Inferior parietal cortex (tissue), 1 donor: ENCODE measurements at regions not wholly inside any gene's neighbourhood (a gene's known extent, or its start where the extent isn't known, plus 50 kb on each side); places are given as distances from the start of the nearest gene placed in this dataset.
A peak's percentile ranks its signal among the peaks of the same experiment; 100 is the strongest.
"Not testable (repeated sequence)": the region's sequence is repeated elsewhere in the genome, so short reads cannot be mapped to it uniquely, and the experiment has no call there.

ENCODE experiments used
- DNase-seq: peaks from one replicate; pipeline ENCODE4 v3.0.0-alpha.2; 2016; ENCODE audit errors: extremely low spot score

- DNase-seq: no peak
Measured at GRCh38 chr5:119694284-119694683, 64.9 kb downstream of the FAM170A start.

DNA sequence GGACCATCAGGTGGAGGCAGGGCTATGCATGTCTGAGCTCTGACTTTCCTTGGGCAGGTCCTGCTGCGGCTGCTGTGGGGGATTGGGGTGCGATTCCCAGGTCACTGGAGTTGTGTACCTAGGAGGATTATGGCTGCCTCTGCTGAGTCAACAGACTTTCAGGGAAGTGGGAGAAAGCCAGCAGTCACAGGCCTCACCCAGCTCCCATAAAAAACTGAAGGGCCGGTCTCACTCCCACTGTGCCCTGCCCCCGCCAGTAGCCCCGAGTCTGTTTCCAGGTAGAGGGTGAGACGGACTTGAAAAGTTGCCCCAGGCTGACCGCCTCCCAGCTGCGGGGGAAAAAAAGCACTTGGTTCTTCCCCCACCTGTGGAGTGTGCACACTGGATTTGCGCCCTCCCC is 76.7 kb downstream of the FAM170A start:
- DNase-seq: no peak

DNA sequence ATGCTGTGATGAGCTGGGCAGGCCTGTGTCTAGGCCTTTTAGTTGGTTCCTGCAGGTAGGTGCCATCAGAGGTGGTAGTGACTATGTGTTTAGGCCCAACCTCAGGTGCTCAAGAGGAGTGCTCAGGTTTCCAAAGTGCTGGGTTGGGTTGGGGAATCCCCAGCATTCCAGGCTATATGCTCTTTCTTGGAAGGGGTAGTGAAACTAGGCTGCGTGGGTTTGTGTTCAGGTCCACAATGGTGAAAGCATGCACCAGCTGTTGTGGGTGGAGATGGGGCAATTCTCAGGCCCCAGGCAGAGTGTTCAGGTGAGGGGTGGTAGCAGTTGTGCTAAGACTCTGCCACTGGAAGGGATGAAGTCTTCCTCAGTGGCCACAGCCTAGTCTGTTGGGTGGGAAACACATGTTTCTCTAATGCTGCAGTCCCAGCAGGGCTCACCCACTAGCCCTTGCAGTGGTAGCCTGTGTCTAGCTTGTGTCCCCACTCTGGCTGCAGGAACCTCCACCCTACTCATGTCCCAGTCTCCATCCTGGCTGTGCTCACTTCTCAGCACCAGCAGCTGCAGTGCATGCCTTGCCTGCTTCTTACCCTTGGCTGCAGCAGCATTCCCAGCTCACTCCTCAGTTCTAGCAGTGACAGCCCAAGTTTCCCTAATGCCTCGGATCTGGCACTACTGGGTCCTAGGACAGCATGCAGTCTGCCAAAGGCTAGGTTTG is 78.9 kb downstream of the FAM170A start:
- DNase-seq: no peak

DNA sequence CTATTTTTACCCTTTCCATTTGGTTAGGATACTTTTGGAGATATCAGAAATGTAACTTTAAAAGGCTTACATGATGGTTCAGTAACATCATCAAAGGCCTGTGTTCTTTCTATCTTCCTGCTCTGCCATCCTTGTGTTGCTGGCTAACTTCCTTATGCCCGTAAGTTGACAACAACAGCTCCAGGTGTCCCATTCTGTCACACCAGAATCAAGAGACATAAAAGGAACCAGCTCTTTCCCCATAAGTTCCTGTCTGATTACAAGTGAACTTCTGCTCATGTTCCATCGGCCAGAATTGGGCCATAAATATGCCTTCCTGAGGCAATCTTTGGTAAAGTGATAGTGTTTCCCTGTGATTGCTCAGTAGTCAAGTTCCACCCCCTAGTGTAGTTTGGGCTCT is 92.4 kb downstream of the FAM170A start:
- no peak for DNase-seq

DNA sequence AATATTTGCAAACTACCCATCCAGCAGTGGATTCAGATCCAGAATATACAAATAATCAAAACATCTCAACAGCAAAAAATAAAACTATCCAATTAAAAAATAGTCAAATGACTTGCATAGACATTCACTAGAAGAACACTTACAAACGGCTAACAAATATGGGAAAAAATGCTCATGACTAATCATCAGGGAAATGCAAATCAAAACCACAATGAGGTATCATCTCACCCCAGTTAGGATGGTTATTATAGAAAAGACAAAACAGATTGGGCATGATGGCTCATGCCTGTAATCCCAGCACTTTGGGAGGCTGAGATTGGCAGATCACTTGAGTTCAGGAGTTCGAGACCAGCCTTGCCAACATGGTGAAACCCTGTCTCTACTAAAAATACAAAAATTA is 95.9 kb downstream of the FAM170A start:
- DNase-seq: not testable (repeated sequence)

DNA sequence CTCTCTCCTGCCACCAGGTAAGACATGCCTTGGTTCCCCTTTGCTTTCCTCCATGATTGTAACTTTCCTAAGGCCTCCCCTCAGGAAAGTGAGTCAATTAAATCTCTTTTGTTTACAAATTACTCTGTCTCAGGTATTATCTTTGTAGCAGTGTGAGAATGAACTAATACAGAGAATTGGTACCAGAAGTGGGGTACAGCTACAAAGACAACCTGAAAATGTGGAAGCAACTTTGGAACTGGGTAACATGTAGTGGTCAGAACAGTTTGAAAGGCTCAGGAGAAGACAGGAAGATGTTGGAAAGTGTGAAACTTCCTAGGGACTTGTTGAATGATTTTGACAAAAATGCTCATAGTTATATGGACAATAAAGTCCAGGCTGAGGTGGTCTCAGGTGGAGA is 97.2 kb downstream of the FAM170A start:
- no peak for DNase-seq

DNA sequence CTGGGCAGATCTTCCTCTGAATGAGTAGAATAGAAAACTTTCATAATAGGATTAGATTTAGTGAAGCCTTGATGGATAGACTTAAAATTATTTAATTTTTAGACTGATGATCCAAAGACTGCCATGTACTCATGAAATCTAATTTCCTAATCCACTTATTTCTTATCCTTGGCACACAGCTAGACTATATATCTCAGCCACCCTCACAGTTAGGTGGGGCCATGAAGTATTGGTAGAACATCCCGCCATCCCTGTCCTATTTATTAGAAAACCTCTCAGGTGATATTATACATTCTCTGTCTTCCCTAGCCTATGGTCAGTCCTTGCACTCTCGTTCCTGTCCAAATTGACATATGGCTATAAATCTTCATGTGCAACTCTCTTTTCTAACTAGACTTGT is 110.9 kb downstream of the FAM170A start:
- no peak for DNase-seq

DNA sequence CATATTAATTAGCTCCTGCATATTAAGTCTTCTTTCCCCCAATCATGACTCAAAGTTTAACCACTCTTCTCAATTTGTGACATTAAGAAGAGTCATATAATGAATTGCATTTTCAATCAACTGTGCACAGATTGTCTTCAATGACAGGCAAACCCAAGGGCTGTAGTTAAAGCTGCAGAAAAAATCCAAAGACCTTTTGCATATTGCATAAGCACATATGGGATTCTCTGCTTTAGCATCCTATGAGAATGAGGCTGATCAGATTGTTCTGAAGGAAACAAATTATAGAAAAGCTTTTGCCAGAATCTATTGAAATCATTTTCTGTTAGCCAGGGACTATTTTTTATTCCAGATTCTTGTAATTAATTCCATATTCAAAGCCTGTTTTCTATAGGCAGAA is 112.3 kb downstream of the FAM170A start:
- no peak for DNase-seq

DNA sequence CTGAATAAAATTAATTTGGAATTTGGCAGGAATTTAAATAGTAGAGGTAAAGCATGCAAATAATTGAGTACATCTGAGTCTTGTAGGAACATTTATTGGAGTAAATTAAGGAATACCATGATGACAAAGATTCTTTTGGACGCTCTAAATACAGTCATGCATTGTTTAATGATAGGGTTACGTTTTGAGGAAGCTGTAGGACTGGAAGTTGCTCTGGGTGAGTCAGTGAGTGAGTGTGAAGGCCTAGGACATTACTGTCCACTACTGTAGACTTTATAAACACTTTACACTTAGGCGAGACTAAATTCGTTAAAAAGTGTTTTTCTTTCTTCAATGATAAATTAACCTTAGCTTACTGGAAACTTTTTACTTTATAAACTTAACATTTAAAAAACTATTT is 113.0 kb downstream of the FAM170A start:
- no peak for DNase-seq

- DNase-seq: peak; percentile 59
Measured at GRCh38 chr5:119743927-119744326, 114.6 kb downstream of the FAM170A start.

DNA sequence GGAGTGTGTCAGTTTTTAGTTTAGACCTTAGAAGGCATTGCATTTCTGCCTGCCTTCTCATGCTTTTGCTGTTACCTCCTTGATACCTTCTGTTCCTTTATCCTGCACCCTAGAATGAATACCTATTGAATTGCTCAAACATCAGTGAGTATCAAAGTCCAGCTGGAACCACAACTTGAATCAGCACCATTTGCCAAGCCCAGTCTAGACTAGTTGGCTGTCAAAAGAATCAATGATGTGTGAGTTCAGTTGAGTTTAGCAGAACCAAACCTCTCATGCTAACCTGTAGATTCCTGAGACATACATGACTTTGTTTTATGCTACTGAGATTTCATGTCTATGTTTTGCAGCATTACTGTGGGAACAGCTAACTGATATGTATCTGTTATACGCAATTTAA is 116.6 kb downstream of the FAM170A start:
- DNase-seq: no peak

- DNase-seq: no peak
Measured at GRCh38 chr5:119746984-119747383, 117.6 kb downstream of the FAM170A start.

DNA sequence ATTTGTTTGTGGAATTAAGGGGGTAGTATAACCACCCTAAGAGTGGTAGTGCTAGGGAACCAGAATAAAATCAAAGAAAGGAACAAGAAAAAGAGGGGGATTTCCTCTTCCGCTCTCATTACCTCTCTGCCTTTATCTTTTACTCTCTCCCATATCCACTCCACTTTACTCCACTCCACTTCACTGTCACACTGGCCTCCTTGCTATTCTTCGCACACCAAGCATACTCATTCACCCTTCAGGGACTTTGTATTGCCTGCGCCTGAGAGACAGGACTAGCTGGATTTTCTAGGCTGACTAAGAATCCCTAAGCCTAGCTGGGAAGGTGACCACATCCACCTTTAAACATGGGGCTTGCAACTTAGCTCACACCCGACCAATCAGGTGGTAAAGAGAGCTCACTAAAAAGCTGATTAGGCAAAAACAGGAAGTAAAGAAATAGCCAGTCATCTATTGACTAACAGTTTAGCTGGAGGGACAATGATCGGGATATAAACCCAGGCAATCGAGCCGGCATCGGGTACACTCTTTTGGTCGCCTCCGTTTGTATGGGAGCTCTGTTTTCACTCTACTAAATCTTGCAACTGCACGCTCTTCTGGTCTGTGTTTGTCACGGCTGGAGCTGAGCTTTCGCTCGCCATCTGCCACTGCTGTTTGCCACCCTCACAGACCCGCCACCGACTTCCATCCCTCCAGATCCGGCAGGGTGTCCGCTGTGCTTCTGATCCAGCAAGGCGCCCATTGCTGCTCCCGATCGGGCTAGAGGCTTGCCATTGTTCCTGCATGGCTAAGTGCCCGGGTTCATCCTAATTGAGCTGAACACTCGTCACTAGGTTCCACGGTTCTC is 121.8 kb downstream of the FAM170A start:
- DNase-seq: no peak

- no peak for DNase-seq
Measured at GRCh38 chr5:119751734-119752094, 122.4 kb downstream of the FAM170A start.

DNA sequence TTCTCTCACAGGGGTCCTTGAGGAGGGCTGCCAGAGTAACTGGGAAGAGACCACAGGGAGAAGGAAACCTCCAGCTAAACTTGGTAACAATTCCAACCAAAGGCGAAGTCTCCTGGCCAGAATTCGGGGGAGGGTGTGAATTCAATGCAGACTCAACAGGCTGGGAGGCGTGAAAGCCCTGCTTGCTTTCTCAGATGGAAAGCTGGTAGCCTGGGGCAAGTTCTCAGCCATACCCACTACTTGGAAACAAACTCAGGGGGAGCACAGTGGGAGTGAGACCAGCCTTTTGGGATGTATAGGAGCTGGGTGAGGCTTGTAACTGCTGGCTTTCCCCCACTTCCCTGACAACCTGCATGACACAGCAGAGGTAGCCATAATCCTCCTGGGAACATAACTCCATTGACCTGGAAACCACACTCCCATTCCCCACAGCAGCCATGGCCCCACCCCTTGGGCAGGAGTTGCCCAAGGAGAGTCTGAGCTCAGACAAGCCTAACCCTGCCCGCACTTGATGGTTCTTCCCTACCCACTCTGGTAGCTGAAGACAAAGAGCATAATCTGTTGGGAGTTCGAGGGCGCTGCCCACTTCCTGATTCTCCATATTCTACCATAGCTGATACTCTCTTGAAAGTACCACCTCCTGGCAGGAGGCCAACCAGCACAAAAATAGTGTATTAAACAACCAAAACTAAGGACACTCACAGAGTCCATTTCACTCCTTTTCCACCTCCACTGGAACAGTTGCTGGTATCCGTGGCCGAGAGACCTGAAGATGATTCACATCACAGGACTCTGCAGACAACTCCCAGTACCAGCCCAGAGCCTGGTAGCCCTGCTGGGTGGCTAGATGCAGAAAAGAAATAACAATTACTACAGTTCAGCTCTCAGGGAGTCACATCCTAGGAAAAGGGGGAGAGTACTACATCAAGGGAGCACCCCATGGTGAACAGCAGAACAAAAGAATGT is 123.8 kb downstream of the FAM170A start:
- no peak for DNase-seq

DNA sequence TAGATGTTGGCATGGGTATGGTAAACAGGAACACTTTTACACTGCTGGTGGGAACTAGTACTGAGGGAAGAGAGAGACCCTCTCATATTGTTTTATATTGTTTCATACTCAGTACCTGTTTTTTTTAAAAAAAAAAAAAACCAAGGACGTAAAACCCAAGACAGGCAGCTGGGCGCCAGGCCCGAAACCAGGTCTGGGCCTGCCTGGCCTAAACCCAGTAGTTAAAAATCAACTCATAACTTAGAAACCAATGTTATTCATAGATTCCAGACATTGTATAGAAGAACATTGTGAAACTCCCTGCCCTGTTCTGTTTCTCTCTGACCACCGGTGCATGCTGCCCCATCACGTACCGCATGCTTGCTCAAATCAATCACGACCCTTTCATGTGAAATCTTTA is 125.5 kb downstream of the FAM170A start:
- not testable (repeated sequence) for DNase-seq

DNA sequence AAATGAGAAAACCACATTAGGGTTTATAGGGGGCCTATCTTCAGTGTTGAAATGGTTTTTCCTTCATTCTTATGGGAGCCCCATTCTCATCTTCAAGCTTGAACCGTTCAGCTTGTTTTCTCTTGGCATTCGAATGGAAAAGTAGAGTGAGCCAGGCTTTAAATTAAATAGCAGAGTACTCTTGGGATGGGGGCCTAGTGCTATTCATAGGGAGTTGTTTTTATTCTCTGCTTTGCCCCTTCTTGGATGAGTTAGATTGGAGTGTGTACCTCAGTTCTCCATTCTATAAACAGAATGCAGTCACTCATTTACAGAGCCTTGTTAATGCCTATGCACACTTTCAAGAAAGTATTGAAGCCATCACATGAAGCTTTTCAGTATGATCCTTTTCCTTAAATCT is 127.9 kb downstream of the FAM170A start:
- DNase-seq: no peak

DNA sequence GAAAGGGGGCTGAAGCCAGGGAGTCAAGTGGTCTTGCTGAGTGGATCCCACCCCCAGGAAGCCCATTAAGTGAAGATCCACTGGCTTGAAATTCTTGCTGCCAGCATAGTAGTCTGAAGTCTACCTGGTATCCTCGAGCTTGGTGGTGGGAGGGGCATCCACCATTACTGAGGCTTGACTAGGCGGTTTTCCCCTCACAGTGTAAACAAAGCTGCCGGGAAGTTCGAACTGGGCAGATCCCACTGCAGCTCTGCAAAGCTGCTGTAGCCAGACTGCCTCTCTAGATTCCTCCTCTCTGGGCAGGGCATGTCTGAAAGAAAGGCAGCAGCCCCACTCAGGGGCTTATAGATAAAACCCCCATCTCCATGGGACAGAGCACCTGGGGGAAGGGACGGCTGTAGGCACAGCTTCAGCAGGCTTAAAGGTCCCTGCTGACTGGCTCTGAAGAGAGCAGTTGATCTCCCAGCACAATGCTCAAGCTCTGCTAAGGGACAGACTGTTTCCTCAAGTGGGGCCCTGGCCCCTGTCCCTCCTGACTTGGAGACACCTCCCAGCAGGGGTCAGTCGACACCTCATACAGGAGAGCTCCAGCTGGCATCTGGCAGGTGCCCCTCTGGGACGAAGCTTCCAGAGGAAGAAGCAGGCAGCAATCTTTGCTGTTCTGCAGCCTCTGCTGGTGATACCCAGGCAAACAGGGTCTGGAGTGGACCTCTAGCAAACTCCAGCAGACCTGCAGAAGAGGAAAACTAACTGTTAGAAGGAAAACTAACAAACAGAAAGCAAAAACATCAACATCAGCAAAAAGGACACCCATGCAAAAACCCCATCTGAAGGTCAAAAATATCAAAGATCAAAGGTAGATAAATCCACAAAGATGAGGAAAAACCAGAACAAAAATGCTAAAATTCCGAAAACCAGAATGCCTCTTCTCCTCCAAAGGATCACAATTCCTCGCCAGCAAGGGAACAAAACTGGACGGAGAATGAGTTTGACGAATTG is 140.6 kb downstream of the FAM170A start:
- DNase-seq: not testable (repeated sequence)

- DNase-seq: not testable (repeated sequence)
Measured at GRCh38 chr5:119780145-119780544, 150.8 kb downstream of the FAM170A start.

DNA sequence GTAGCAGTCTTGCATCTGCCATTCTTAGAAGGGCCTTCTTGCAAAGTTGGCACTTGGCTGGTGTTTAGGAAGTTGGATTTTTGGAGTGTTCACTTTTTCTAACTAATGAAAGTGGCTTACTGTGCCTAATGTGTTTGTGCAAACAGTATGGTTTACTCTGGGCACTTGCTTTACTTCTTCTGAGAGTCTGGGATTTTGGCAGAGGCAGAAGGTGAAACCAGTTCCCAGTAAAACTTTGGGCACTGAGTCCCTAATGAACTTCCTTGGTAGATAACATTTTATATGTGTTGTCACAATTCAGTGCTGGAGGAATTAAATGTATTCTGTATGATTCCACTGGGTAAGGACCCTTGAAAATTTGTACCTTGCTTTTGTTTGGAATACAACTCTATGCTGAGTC is 155.7 kb downstream of the FAM170A start:
- DNase-seq: no peak
